ENCODE measurements at regions not wholly inside any gene's neighbourhood (a gene's known extent, or its start where the extent isn't known, plus 50 kb on each side); places are given as distances from the start of the nearest gene placed in this dataset.
A peak's percentile ranks its signal among the peaks of the same experiment; 100 is the strongest.

GRCh38 chr20:53805895-53806384 lies 212.3 kb upstream of the ZNF217 start:
- H3K4me3 Mint-ChIP-seq: no peak overlapping the region
- H3K27ac Mint-ChIP-seq: peak overlapping the region in 1 of 3 experiments; percentile 62; a peak in 1 of 7 replicates

More at GRCh38 chr20:53805895-53806384, 212.3 kb upstream of the ZNF217 start:
- Histone ChIP-seq H3K79me1 (ENCODE audit: insufficient read depth, low read depth, low read length, poor library complexity, severe bottlenecking) (no peaks in the 10 kb centered on the region), H4K8ac (replicated peaks; ENCODE audit: insufficient read length, low read depth, low read length) (no peak overlapping the region), H3K9ac (ENCODE audit: extremely low read depth, insufficient read length, low read length) (no peak overlapping the region), H3K4me1 (ENCODE audit: insufficient read depth, low read length) (no peaks in the 10 kb centered on the region; the same call in 1 of the 2 replicates), H4K5ac (ENCODE audit: insufficient read length, low read depth, low read length) (no peak overlapping the region), H4K91ac (ENCODE audit: insufficient read length, low read depth, low read length) (no peak overlapping the region), H3K23ac (ENCODE audit: insufficient read length, low read depth, low read length) (no peak overlapping the region), H3K14ac (ENCODE audit: insufficient read depth, low read length) (no peak overlapping the region), H3K23me2 (ENCODE audit: insufficient read length, low read depth, low read length, poor library complexity, severe bottlenecking) (no peaks in the 10 kb centered on the region), H2AFZ (ENCODE audit: low read length) (no peak overlapping the region), H3K4ac (ENCODE audit: low read depth, low read length) (no peak overlapping the region), H4K20me1 (ENCODE audit: control insufficient read depth, insufficient read depth, insufficient read length) (no peaks in the 10 kb centered on the region), H2BK120ac (ENCODE audit: low read depth, low read length, poor library complexity, severe bottlenecking) (no peak overlapping the region), H2AK5ac (ENCODE audit: insufficient read length, low read length) (no peak overlapping the region), H3K9me3 (ENCODE audit: control insufficient read depth, low read depth, low read length) (no peaks in the 10 kb centered on the region), H2BK20ac (ENCODE audit: low read depth, low read length, poor library complexity, severe bottlenecking) (no peak overlapping the region), H3K27me3 (ENCODE audit: insufficient read depth, low read length) (no peaks in the 10 kb centered on the region), H3K18ac (ENCODE audit: insufficient read length, low read depth, low read length) (no peak overlapping the region), H3K27ac (ENCODE audit: insufficient read length, low read depth, low read length) (no peak overlapping the region), H2BK15ac (ENCODE audit: low read depth, low read length) (no peak overlapping the region), H3T11ph (ENCODE audit: low read length) (no peak overlapping the region), H3K56ac (ENCODE audit: insufficient read length, low read depth, low read length) (no peak overlapping the region), H2BK12ac (ENCODE audit: insufficient read length, low read depth, low read length) (no peak overlapping the region), H3K79me2 (ENCODE audit: insufficient read depth, low read length) (no peaks in the 10 kb centered on the region), H3K4me2 (ENCODE audit: insufficient read depth, insufficient read length, low read length) (no peak overlapping the region), H2BK5ac (ENCODE audit: insufficient read length, low read length) (no peak overlapping the region)
- H3K4me1 Mint-ChIP-seq: peaks cover 22 to 28% of the 10 kb centered on the region in 2 experiments
- H3K27me3 Mint-ChIP-seq (ENCODE audit: low read depth): no peaks in the 10 kb centered on the region
- no CpG with 5 or more reads among the region's 5 CpGs for WGBS (ENCODE audit: extremely low coverage, insufficient read length, low lambda C conversion rate)
- H3K9me3 Mint-ChIP-seq: no peaks in the 10 kb centered on the region
- no peak for DNase-seq
- no peak for TF ChIP-seq CTCF (conservative IDR thresholded peaks at IDR 0.05)
- H3K36me3 Mint-ChIP-seq (ENCODE audit: insufficient read depth in 1 of 3, low read depth in 3 of 3): no peaks in the 10 kb centered on the region
